Endothelial cell (in vitro differentiated cells): ENCODE measurements at regions not wholly inside any gene's neighbourhood (a gene's known extent, or its start where the extent isn't known, plus 50 kb on each side); places are given as distances from the start of the nearest gene placed in this dataset.

ENCODE experiments used
- DNase-seq: peaks from one replicate; pipeline ENCODE4 v3.0.0; 2021; ENCODE audit warnings: low spot score
- H3K27ac Mint-ChIP-seq: one replicate; pipeline ENCODE4 v1.8.0; 2021; ENCODE audit warnings: mixed read lengths, inconsistent platforms; ENCODE audit not compliant: unreplicated experiment
- H3K27me3 Mint-ChIP-seq: one replicate; pipeline ENCODE4 v1.8.0; 2021; ENCODE audit warnings: mild to moderate bottlenecking, moderate library complexity, mixed read lengths, inconsistent platforms; ENCODE audit not compliant: unreplicated experiment
- H3K36me3 Mint-ChIP-seq: one replicate; pipeline ENCODE4 v1.8.0; 2021; ENCODE audit warnings: mild to moderate bottlenecking, low read depth, mixed read lengths, inconsistent platforms; ENCODE audit not compliant: unreplicated experiment
- H3K4me1 Mint-ChIP-seq: one replicate; pipeline ENCODE4 v1.8.0; 2021; ENCODE audit warnings: mild to moderate bottlenecking, mixed read lengths, inconsistent platforms; ENCODE audit not compliant: unreplicated experiment
- H3K4me3 Mint-ChIP-seq: one replicate; pipeline ENCODE4 v1.8.0; 2021; ENCODE audit warnings: mild to moderate bottlenecking, mixed read lengths, inconsistent platforms; ENCODE audit not compliant: unreplicated experiment
- H3K9me3 Mint-ChIP-seq: one replicate; pipeline ENCODE4 v1.8.0; 2021; ENCODE audit warnings: mixed read lengths, inconsistent platforms; ENCODE audit not compliant: unreplicated experiment
- TF ChIP-seq, protein P1 (sequence below): fragments of 200-600 bp; sonication (generic); IDR thresholded peaks from one replicate; pipeline ENCODE4 v1.5.0; 2021; ENCODE audit warnings: antibody characterized with exemption; ENCODE audit not compliant: unreplicated experiment

DNA sequence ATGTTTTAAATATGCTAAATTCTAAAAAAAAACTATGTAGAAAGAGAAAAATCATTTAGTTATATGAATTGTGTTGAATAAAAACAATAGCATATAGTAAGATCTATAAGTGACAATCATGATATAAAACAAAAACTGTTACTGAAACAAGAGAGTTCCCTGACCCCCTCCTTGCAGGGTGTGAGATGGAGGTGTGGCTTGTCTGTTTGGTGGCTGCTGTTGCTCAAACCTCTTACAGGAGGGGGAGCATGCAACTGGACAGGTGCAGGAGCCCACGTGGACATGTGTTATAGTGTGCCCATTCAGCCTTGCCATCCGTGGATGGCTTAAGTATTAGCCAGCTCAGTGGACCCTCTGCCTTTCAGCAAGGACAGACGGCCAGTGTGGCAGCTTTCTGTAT, 206.7 kb downstream of the MOXD1 start:
- Mint-ChIP-seq H3K36me3 (no peaks in the 10 kb centered on the region), H3K27ac (no peak overlapping the region), H3K4me3 (no peak overlapping the region), H3K27me3 (peaks cover 2% of the 10 kb centered on the region), H3K9me3 (no peaks in the 10 kb centered on the region), H3K4me1 (no peaks in the 10 kb centered on the region)
- TF ChIP-seq, protein P1, sequence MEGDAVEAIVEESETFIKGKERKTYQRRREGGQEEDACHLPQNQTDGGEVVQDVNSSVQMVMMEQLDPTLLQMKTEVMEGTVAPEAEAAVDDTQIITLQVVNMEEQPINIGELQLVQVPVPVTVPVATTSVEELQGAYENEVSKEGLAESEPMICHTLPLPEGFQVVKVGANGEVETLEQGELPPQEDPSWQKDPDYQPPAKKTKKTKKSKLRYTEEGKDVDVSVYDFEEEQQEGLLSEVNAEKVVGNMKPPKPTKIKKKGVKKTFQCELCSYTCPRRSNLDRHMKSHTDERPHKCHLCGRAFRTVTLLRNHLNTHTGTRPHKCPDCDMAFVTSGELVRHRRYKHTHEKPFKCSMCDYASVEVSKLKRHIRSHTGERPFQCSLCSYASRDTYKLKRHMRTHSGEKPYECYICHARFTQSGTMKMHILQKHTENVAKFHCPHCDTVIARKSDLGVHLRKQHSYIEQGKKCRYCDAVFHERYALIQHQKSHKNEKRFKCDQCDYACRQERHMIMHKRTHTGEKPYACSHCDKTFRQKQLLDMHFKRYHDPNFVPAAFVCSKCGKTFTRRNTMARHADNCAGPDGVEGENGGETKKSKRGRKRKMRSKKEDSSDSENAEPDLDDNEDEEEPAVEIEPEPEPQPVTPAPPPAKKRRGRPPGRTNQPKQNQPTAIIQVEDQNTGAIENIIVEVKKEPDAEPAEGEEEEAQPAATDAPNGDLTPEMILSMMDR, result no peak
- DNase-seq, result no peak

DNA sequence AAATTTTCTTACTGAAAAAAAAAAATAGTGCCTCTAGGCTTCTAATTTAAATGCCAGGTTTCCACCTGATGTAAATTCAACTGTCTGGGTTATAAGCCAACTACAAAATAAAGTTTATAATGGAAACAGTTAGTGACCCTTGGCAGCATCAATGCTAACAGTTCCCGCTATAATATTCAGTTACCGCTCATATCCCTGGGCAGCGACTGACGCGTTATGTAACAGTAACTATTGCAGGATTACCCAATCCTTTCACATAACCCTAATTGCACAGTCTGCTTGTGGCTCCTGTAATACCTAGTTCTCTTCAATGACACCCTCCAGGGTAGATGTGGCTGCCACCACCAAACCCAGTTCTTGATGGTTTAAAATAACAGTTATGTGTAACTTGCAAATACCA, 208.6 kb downstream of the MOXD1 start:
- no peak for DNase-seq
- H3K27me3 Mint-ChIP-seq, result peaks cover 2% of the 10 kb centered on the region
- no peaks in the 10 kb centered on the region for H3K36me3 Mint-ChIP-seq
- H3K4me1 Mint-ChIP-seq, result no peaks in the 10 kb centered on the region
- H3K27ac Mint-ChIP-seq, result no peak overlapping the region
- TF ChIP-seq, protein P1, result no peak
- H3K4me3 Mint-ChIP-seq, result no peak overlapping the region
- no peaks in the 10 kb centered on the region for H3K9me3 Mint-ChIP-seq

DNA sequence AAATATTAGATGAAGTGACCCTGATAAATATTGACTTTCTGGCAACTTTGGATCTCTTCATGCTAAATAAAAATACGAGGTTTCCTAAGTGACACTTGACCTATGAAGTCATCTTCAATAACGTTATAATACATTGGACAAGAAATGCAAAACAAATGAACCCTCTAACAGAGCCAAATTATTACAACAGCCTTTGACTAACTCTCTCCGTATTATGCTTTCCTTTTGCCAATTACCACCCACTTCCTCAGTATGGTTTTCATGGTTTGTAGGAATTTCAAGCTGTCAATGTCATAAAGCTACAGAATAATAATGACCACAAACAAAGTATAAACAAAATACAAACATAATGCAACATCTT, 210.5 kb downstream of the MOXD1 start:
- H3K9me3 Mint-ChIP-seq, result no peaks in the 10 kb centered on the region
- no peak overlapping the region for H3K4me3 Mint-ChIP-seq
- H3K4me1 Mint-ChIP-seq, result no peaks in the 10 kb centered on the region
- TF ChIP-seq, protein P1, result no peak
- H3K27me3 Mint-ChIP-seq, result peaks cover 2% of the 10 kb centered on the region
- DNase-seq, result no peak
- no peak overlapping the region for H3K27ac Mint-ChIP-seq
- no peaks in the 10 kb centered on the region for H3K36me3 Mint-ChIP-seq

DNA sequence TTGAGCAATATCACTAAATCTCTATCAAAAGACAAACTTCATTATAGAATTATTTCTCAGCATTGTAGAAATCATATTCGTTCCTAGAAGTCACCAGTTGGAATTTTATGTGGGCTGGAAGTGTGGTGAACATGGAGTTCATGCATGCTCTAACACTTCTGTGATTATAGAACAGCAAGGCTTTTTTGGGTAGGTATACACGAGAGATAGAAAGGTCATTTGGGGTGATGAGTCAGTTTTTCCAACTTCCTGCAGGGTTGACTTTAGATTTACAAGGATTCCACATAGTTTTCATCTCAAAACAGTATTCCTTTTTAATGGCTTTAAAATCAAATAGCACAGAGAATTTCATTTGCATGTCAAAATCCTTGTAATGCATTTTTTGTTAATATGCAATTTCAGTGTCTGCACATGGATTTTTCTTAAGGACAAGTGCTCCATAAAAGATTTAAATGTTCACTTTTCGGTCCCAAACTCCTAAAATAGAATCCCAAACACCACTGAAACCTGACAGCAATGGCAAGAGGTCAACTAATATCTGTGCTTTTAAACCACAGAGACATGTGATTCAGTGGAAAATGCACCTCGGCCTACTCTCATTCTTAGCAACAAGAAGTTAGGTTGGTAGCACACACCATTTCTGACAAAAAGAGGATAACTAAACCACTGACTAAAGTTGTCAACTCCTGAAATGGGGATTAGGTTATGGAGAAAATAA, 211.0 kb downstream of the MOXD1 start:
- H3K4me1 Mint-ChIP-seq, result no peaks in the 10 kb centered on the region
- no peaks in the 10 kb centered on the region for H3K9me3 Mint-ChIP-seq
- peaks cover under 1% of the 10 kb centered on the region for H3K27me3 Mint-ChIP-seq
- H3K36me3 Mint-ChIP-seq, result no peaks in the 10 kb centered on the region
- H3K27ac Mint-ChIP-seq, result no peak overlapping the region
- no peak for DNase-seq
- H3K4me3 Mint-ChIP-seq, result no peak overlapping the region
- TF ChIP-seq, protein P1, result no peak

DNA sequence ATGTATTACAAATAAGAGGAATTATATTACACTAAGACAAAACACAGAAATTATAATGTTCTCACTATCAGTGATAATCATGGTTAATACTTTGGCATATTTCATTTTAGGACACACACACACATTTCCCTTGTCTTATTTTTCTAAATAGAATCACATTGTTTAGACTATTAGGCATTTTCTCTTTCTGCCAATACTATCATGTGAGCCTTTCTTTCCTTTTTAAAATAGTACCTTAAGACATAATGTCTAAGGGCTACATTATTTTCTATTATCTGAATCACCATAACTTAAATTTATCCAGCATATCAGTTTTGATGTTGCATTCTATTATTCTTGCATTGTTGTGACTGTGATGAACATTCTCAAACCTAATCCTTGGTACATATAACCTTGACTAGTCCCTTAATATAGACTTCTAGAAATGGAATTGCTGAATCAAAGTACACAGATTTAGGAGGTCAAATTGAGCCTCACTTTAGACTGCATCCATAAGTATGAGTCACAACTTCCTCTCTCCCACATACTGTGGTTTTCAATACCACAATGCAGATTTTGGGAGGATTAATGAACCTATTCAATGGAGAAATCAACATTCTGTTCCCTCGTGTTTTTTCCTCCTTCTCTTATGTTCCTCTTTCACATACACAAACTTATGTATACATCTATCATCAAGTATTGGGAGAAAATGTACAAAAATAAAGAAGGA, 212.6 kb downstream of the MOXD1 start:
- TF ChIP-seq, protein P1, result no peak

More for the DNA sequence above, 212.6 kb downstream of the MOXD1 start:
- no peaks in the 10 kb centered on the region for H3K9me3 Mint-ChIP-seq
- H3K36me3 Mint-ChIP-seq, result no peaks in the 10 kb centered on the region
- H3K4me1 Mint-ChIP-seq, result no peaks in the 10 kb centered on the region
- no peaks in the 10 kb centered on the region for H3K27me3 Mint-ChIP-seq
- DNase-seq, result no peak
- H3K27ac Mint-ChIP-seq, result no peak overlapping the region
- H3K4me3 Mint-ChIP-seq, result no peak overlapping the region
